Coronary artery (tissue), 2 donors: ENCODE measurements at regions not wholly inside any gene's neighbourhood (a gene's known extent, or its start where the extent isn't known, plus 50 kb on each side); places are given as distances from the start of the nearest gene placed in this dataset.

ENCODE experiments used
- DNase-seq: peaks from one replicate; pipeline ENCODE4 v3.0.0-alpha.2; 2017; ENCODE audit warnings: low spot score
- H3K27ac ChIP-seq, 2 donors: fragments of 200-600 bp; sonication (generic); one replicate each; pipeline ENCODE4 v1.5.1; 2016 to 2019
- H3K4me3 ChIP-seq: fragments of 200-600 bp; sonication (generic); 2 replicates; pipeline ENCODE4 v1.5.1; 2016; ENCODE audit warnings: mild to moderate bottlenecking, moderate library complexity
- CTCF ChIP-seq: fragments of 200-600 bp; sonication (generic); IDR thresholded peaks from one replicate; pipeline ENCODE4 v1.5.1; 2019; ENCODE audit warnings: antibody characterized with exemption

- DNase-seq, result no peak
- no peak overlapping the region for H3K27ac ChIP-seq
- H3K4me3 ChIP-seq, result no peak overlapping the region
- no peak for TF ChIP-seq CTCF
These were observed 680.2 kb downstream of the CCSER2 start for GRCh38 chr10:85008488-85009184.

GRCh38 chr10:85012305-85012704, 683.9 kb downstream of the CCSER2 start:
- no peak for DNase-seq
- H3K27ac ChIP-seq, result no peak overlapping the region
- TF ChIP-seq CTCF, result no peak
- no peak overlapping the region for H3K4me3 ChIP-seq

- no peak for TF ChIP-seq CTCF
- DNase-seq, result no peak
- no peak overlapping the region for H3K27ac ChIP-seq
- H3K4me3 ChIP-seq, result no peak overlapping the region
These were observed 698.6 kb downstream of the CCSER2 start for GRCh38 chr10:85026878-85027467.

GRCh38 chr10:85032981-85033380, 704.6 kb downstream of the CCSER2 start:
- TF ChIP-seq CTCF, result no peak
- no peak for DNase-seq
- Histone ChIP-seq H3K27ac (no peak overlapping the region), H3K4me3 (no peak overlapping the region)

GRCh38 chr10:85036661-85037060, 708.3 kb downstream of the CCSER2 start:
- no peak for DNase-seq
- TF ChIP-seq CTCF, result no peak
- no peak overlapping the region for H3K27ac ChIP-seq
- H3K4me3 ChIP-seq, result no peak overlapping the region

- Histone ChIP-seq H3K27ac (no peak overlapping the region), H3K4me3 (no peak overlapping the region)
- no peak for DNase-seq
- no peak for TF ChIP-seq CTCF
These were observed 710.9 kb downstream of the CCSER2 start for GRCh38 chr10:85039311-85039710.

- Histone ChIP-seq H3K27ac (no peak overlapping the region), H3K4me3 (no peak overlapping the region)
- no peak for DNase-seq
- TF ChIP-seq CTCF, result no peak
These were observed 714.8 kb downstream of the CCSER2 start for GRCh38 chr10:85043207-85043606.
